ENCODE measurements at regions not wholly inside any gene's neighbourhood (a gene's known extent, or its start where the extent isn't known, plus 50 kb on each side); places are given as distances from the start of the nearest gene placed in this dataset.
A peak's percentile ranks its signal among the peaks of the same experiment; 100 is the strongest.

DNA sequence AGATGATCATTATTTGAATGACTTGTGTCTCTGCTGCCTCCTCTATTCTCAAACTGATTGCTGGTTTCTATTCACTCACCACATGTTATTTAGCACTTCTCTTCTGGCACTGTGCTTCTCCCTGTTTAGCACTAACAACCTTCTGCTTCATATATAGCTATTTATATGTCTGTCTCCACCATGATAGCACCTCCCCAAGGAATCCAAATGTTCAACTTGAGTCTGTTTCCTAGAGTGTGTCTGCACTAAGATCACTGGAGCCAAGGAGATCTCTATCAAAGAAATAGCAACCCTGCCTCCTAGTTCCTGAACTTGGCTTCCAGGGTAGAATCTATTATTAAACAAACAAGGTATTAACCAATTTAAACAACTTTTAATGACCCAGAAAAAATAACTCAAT is 104.5 kb downstream of the CYP26A1 start:
- no peak for DNase-seq (ENCODE audit: low spot score)

DNA sequence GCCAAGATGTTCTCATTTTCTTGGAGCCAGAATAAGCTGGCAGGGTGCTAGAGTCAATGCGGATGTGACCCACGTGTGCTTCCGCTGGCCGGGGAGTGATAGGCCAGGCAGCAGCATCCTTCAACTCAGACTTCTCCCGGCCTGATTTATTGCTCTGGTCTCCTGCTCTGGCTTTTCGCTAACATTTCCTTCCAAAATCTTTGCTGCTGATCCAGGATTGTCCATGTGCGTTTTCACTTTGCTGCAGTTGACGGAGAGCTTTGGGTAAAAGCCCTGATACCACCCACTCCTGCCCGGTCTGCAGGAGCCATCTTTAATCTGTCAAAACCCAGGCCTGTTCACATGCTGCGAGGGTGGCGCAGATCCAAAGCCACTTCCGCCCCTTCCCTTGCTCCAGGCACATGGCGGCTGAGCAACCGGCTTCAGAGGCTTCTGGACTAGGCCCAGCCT is 106.8 kb downstream of the CYP26A1 start:
- DNase-seq (ENCODE audit: low spot score), result no peak

DNA sequence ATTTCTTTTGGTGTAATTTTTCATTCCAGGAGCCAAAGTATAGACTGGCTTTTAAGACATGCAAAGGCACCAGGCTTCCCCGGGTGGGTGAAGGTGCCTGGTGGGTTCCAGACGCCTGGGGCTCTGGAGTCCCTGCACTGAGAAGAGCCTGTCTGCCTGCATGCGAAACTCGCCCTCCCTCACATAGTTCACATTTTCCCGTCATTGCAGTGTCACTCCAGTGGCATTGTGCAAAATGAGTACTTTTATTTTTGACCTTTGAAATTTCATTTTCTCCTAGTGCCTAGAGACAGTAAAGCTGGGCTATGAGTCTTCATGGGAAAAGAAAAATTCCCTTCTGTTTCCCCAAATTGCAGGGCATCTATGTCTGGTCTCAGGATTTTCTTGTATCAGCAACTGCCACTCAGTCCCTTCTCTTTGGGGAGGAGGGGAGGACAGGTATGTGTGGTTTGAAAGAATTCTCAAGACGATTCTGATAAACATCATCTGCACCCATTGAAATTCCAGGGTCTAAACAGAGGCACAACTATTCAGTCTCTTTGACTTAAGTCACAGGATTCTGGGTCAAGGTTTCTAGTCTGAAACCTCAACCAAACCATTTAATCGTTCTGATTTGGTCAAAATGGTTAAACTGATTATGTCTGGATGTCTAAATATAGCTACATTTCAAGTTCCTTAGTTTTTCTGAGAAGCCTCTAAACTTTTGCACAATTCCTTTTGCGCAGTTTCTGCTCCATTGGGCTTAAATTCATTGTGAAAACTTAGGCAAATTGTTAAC is 107.8 kb downstream of the CYP26A1 start:
- no peak for DNase-seq (ENCODE audit: low spot score)

DNA sequence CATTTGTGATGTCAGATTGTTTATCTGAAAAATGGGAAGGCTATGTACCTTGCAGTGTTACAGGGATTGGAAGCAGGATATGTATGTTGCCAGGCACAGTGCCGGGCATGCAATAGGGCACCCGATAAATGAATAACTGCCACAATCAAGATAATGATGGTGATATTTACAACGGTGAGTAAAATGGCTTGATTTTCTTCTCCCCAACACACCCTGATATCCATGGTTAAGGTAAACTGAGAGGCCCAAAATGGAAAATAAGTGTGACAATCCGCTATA is 108.3 kb downstream of the CYP26A1 start:
- DNase-seq (ENCODE audit: low spot score), result no peak

DNA sequence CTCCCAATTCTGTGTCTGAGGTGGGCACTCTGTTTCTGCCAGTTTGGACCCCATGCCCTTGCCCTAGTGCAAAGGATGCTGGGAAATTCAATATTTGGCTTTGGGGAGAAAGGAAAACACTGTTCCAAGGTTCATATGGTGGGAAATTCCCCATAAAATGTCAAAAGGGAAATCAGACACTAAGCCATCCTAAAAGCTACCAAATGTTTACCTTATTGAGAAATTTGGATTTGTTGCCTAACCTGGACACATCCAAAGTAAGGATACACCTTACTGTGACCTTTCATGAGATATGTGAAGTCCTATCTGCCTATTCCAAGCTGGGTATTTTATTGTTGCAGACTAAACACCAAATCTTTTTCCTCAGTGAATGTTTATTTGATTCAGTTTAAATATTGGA is 109.1 kb downstream of the CYP26A1 start:
- DNase-seq (ENCODE audit: low spot score), result no peak

DNA sequence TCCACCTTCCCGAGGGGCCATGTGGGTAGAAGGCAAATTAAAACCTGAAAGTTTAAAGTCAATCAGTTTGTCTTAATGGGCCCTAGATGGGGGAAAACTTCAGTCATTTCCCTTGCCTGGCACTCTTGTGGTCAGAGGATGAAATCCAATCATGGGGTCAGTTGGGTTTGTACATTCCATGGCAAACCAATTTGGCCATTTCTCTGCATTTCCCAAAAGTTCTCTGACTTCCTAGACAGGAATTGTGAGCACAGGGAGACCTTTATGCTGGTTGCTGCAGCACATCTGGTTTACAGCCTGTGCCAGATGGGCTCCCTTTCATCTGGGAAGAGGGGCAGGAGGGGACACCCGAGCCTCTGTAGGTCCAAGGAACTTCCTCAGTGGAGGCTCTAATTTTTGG is 113.0 kb downstream of the CYP26A1 start:
- no peak for DNase-seq (ENCODE audit: low spot score)

DNA sequence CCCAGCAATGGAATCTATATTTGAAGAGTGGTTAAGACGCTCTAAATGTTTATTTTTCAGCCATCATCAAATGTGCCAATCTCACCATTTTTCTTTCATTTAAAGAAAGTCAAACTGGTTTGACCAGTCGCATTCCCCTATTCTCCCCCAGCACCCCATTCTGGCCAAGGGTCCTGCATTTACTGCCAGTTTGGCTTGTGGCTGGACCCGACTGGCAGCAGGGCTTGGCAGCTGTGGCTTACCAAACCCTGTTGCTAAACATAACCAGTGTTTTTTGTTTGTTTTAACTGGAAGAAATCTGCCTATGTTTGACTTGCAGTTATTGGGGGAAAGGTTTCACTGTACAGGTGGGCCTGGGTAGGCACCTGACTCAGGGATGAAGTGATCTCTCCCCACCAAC is 116.3 kb downstream of the CYP26A1 start:
- DNase-seq (ENCODE audit: low spot score), result no peak

DNA sequence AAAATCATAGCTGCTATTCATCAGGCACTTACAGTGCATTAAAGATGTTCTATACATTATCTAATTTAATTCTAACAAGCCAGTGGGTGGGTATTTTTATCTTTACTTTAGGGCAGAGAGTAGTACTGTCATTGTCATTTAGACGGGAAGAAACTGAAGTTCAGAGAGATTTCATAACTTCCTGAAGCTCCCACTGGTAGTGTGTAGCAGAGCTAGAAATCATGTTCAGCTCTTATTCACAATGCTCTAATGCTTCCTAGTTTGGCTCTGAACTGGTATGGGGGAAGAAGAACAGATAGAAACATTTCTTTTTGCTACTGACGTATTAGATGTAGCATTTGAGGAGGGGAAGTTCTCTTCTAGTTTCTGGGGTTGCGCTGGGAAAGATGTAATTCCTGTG is 116.7 kb downstream of the CYP26A1 start:
- no peak for DNase-seq (ENCODE audit: low spot score)

DNA sequence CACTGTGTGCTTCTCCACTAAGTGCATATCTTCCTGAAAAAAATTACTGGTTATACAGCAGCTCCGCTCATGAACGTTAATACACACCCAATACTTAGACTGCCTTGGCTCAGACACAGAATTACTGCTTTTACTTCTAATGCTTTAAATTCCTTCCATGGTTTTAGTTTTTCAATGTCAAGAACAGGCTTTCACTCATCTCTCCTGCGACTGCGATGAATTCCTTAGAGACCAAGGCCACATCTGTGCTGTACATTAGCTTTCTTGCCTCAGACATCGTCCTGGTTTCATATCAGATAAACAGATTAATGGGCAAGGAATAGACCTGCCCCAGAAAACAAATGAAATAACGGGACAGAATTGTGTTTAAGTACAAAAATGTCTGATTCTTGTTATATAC is 120.2 kb downstream of the CYP26A1 start:
- no peak for DNase-seq (ENCODE audit: low spot score)

DNA sequence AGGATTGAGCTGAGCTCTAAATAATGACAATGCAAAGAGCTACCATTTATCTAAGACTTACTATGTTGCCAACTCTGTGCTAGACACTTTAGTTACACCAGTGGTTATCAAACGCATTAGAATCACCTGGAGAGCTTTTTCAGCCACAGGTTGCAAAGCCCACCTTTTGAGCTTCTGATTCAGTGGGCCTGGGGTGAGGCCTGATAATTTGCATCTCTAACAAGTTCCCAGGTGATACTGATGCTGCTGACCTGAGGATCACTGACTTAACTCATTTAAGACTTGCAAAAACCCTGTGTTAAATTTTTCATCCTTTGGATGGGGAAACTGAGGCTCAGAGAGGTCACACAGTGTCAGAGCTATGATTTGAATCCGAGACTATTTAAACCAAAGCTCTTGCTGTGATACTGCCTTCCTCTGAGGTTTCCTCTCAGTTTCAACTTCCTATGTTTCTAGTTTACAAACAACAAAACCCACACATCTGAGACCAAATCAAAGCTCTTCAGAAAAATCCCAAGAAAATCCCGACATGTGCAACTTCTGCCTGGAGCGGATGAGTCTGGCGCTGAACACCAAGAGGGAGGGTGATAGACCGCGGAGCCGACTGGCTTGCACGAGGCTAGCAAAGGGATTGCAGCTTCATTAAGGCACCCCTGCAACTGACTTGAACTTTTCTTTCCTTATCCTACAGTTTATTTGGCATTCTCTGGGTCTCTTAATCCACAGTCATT is 124.9 kb downstream of the CYP26A1 start:
- DNase-seq (ENCODE audit: low spot score), result no peak

DNA sequence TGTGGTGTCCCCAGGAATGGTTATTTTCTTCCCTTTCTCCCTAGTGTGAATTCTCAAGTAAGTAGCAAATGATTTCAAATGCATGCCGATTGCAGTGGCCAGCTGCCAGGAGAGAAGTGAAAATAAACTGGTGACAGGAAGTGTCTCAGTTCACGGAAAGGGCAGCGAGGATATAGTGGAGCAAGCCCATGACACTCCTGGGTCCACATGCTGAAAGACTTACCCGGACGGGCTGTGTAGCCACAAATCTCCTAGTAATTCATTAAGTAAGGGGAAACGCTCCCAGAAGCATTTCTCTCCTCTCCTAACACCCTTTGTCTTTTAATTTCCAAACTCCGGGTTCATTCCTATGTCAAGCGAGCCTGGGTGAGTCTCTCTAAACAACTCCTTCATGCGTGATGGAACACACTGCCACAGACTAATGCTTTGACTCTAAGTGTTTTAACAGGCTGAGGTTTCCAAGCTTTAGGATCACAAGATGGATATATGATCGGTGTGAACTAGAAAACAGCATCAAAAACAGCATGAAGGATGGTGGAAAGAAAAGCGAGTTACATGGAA is 125.6 kb downstream of the CYP26A1 start:
- peak; percentile 80 for DNase-seq (ENCODE audit: low spot score)

DNA sequence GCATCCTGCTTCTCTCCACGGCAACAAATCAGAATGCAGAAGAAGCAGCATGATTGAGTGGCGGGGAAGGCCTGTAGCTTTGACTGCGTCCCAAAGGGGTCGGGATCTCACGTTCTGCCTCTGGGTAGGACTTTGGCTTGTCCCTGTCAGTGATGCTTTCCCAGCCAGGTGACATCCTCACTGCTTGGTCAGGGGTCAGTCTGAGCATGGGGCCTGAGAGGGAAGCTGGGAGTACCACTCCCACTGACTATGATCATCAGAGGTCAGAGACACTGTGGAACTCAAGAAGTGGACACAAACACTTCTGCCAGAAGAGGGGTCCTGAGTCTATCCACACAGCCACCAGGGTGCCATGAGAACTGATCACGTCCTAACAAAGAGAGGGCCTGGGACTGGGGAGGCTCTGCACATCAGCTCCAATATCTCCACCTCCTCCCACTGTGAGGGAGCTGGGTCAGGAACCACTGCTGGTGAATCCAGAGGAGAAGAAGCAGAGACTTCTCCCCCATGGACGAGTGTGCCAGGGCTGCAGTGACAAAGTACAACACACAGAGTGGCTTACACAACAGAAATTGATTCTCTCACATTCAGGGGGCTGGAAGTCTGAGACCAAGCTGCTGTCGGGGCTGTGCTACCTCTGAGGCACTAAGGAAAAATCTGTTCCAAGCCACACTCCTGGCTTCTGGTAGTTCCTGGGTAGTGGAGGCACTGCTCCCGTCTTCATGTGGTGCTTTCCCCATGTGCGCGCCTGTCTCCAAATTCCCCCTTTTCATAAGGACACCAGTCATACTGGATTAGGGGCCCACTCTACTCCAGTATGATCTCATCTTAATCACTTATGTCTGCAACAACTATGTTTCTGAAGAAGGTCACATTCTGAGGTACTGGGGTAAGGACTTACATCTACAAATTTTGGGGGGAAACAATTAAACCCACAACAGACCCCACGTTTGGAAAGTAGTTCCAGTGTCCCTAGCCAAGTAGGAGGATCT is 131.1 kb downstream of the CYP26A1 start:
- DNase-seq (ENCODE audit: low spot score), result no peak

DNA sequence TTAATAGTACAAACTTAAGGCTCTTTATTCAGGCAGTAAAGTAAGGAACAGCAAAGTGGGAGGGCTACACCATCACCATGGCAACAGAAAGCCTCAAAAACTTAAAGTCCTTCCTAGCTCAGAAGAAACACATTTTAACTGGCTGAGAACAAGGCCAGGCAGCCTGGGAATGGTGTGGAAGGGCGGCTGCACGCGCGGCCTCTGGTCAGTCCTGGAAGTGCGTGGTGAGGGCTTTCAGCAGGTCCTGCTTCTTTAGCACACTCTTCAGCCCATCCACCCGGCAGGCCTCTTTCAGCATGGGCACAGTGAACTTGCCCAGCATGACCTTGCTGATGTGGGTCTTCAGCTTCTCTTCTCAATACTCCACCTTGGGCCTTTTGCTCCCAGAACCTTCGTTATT is 133.0 kb downstream of the CYP26A1 start:
- DNase-seq (ENCODE audit: low spot score), result no peak

DNA sequence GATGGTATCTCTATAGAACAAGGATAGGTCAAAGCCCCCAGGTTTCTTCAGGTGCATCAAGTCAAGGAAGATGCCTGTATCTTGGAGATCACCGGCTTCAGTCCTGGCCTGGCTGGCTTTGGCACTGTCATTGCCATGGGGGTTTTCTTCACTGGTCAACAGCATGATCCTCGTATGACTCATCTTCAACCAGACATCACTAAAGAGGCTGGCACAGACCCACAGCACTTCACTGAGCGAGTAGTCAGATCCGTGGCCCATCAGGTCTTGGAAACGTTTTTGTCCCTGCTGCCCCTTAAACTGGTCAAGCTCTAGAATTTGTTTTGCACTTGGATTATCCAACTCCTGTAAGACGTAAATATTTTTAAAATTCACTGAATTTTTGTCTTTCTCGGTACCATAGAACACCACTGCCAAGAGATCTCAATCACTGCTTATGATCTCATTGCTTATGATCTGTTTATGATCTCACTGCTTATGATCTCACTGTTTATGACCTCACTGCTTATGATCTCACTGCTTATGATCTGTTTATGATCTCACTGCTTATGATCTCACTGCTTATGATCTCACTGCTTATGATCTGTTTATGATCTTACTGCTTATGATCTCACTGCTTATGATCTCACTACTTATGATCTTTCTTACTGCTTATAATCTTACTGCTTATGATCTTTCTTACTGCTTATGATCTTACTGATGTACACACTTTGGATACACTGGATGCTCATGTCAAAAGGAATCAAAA is 135.2 kb downstream of the CYP26A1 start:
- DNase-seq (ENCODE audit: low spot score), result peak; percentile 21

DNA sequence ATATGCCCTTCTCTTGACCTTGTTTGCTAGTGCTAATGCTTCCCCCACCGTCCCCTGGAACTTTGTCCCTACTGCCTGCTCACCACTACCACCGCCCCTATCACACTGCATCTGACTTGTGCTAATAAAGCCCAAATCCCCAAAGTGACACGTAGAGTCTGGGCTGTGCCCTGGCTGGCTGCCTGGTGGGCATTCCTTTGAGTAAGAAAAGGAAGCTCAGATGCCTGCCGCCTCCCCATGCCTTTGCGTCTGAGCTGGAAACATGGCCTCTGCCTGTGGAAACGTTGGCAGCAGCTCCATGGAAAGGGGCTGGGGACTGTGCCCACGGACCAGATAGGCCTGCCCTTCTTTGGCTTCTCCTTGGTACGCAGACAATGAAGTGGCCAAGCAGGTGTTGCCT is 138.3 kb downstream of the CYP26A1 start:
- DNase-seq (ENCODE audit: low spot score), result no peak

DNA sequence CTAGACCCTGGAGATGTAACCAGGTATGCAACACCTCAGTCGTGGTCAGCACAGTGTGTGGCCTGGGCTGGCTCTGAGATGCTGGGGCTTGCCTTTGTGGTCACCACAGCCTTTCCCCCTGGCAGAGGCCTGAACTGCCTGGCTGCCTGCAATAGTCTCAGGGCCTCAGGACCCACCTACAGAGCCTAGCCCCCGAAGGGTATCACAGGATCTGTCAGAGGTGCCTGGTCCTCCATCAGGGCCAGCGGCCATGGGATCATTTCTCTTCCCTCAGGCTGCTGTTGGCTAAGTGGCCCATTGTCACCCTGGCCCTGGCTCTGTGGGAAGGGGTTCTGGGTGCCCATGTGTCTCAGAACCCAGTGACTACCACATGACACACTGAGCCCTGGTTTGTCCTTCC is 141.6 kb downstream of the CYP26A1 start:
- DNase-seq (ENCODE audit: low spot score), result no peak

DNA sequence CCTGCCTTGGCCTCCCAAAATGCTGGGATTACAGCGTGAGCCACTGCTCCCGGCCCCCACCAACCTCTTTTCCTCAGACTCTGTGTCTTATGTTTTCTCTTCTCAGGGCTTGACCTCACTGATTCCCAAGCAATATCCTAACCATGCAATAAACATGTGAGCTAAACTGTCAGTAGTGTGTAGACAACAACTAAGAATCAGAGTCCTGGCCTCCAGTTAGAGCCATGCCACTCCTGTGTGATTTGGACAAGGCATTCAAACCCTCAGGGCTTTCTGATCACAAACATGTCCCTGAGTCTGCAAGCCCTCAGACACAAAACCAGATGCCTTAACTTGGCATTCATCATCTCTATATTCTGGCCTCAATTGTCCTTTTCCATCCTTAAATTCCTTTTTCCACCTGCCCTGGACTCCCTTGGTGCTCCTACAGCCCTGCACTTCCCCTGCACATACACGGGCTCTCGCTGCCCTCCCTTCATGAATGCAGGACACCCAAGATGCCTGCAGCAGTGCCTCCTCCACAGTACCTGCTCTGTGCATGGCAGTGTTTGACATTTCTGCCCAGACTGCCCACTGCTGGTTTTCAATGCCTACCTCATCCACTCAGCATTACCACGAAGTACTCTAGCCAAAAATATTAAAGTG is 142.8 kb downstream of the CYP26A1 start:
- DNase-seq (ENCODE audit: low spot score), result no peak

DNA sequence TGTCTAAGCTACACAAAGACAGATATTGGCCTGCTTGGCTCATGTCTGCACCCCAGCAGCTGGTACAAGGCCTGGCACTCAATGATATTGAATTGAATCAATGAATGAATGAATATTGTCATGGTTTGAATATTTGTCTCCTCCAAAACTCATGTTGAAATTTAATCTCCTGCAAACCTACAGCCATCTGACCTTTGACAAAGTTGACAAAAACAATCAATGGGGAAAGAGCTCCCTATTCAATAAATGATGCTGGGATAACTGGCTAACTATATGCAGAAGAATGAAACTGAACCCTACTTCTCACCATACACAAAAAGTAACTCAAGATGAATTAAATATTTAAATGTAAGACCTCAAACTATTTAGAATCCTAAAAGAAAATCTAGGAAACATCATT is 144.7 kb downstream of the CYP26A1 start:
- no peak for DNase-seq (ENCODE audit: low spot score)

DNA sequence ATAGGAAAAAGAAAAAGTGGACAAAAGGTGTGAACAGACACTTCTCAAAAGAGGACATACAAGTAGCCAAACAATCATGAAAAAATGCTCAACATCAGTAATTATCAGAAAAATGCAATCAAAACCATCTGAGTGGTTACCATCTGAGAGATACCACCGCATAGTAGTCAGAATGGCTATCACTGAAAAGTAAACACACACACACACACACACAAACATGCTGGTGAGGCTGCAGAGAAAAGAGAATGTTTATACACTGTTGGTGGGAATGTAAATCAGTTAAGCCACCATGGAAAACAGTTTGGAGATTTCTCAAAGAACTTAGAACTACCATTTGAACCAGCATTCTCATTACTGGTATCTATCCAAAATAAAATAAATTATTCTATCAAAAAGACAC is 145.7 kb downstream of the CYP26A1 start:
- DNase-seq (ENCODE audit: low spot score), result no peak

DNA sequence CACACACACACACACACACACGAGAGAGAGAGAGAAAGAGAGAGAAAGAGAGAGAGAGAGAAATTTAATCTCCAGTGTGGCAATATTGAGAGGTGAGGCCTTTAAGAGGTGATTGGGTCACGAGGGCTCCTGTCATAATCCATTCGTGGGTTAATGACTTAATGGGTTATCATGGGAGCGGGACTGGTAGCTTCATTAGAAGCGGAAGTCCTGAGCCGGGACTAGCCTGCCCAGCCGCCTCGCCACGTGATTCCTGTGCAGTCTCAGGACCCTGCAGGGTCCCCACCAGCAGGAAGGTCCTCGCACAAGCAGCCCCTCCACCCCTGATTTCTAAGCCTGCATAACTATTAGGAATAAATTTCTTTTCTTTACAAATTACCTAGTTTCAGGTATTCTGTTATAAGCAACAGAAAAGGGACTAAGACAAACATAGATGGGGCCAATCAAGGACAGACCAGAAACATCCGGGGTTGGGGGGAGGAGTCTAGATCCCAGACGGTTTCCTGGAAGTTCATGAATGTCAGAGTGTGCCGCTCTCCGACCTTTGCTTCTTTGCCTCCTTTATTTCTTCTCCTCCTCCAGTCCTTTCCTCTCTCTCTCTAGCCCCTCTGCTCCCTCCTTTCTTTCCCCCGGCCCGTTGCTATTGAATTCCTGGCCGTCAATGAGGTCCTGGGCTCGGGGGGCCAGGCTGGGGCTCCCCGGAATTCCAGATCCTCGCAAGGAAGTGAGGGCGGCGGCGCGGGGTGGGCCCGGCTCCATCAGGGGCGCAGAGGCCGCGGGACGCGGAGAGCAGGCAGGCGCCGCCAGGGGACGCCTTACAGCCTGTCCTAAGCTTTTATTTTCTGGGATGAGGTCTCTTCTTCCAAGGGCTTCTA is 146.8 kb downstream of the CYP26A1 start:
- no peak for DNase-seq (ENCODE audit: low spot score)

All from kidney tubule cell (primary cell).